IgD-negative memory B cell (primary cell): ENCODE measurements at regions not wholly inside any gene's neighbourhood (a gene's known extent, or its start where the extent isn't known, plus 50 kb on each side); places are given as distances from the start of the nearest gene placed in this dataset.

Experiments used
- H3K27ac Mint-ChIP-seq, 3 donors: one replicate each; pipeline ENCODE4 v1.8.0; 2020 to 2022; ENCODE audit warnings: mild to moderate bottlenecking in 3 of 3, mixed read lengths in 3 of 3, moderate library complexity in 1 of 3
- H3K27me3 Mint-ChIP-seq: one replicate; pipeline ENCODE4 v1.8.0; 2021; ENCODE audit warnings: mixed read lengths
- H3K36me3 Mint-ChIP-seq: one replicate; pipeline ENCODE4 v1.8.0; 2020; ENCODE audit warnings: mild to moderate bottlenecking, mixed read lengths
- H3K4me1 Mint-ChIP-seq, 3 donors: one replicate each; pipeline ENCODE4 v1.8.0; 2020 to 2022; ENCODE audit warnings: mixed read lengths in 3 of 3, mild to moderate bottlenecking in 1 of 3
- H3K4me3 Mint-ChIP-seq, 4 donors: one replicate each; pipeline ENCODE4 v1.8.0; 2020 to 2022; ENCODE audit warnings: mild to moderate bottlenecking in 4 of 4, mixed read lengths in 4 of 4, moderate library complexity in 3 of 4
- H3K9me3 Mint-ChIP-seq, 3 donors: one replicate each; pipeline ENCODE4 v1.8.0; 2020 to 2021; ENCODE audit warnings: mixed read lengths in 3 of 3, mild to moderate bottlenecking in 1 of 3

- Mint-ChIP-seq H3K36me3 (no peaks in the 10 kb centered on the region), H3K4me1 (peaks cover 0 to 10% (median 3%) of the 10 kb centered on the region in 3 donors), H3K9me3 (peaks cover 0 to 2% (median 0%) of the 10 kb centered on the region in 3 donors), H3K27me3 (peaks cover 8% of the 10 kb centered on the region), H3K27ac (no peak overlapping the region), H3K4me3 (no peak overlapping the region)
Observed at GRCh38 chr11:43994196-43994595, 51.8 kb downstream of the C11orf96 start.

- no peak overlapping the region for H3K27ac Mint-ChIP-seq
- H3K36me3 Mint-ChIP-seq: no peaks in the 10 kb centered on the region
- H3K9me3 Mint-ChIP-seq: peaks cover 0 to 2% (median 0%) of the 10 kb centered on the region in 3 donors
- no peak overlapping the region for H3K4me3 Mint-ChIP-seq
- peaks cover 8% of the 10 kb centered on the region for H3K27me3 Mint-ChIP-seq
- H3K4me1 Mint-ChIP-seq: peaks cover 0 to 10% (median 3%) of the 10 kb centered on the region in 3 donors
Observed at GRCh38 chr11:43996318-43996717, 51.5 kb upstream of the ACCSL start.

- peak overlapping the region in 2 of 4 donors; percentile 15 to 47 for H3K4me3 Mint-ChIP-seq
- peaks cover 0 to 2% (median 0%) of the 10 kb centered on the region in 3 donors for H3K9me3 Mint-ChIP-seq
- H3K36me3 Mint-ChIP-seq: no peaks in the 10 kb centered on the region
Observed at GRCh38 chr11:43997022-43997660, 50.6 kb upstream of the ACCSL start.

More at GRCh38 chr11:43997022-43997660, 50.6 kb upstream of the ACCSL start:
- H3K27ac Mint-ChIP-seq: no peak overlapping the region
- H3K27me3 Mint-ChIP-seq: peaks cover 7% of the 10 kb centered on the region
- H3K4me1 Mint-ChIP-seq: peaks cover 0 to 10% (median 3%) of the 10 kb centered on the region in 3 donors
